ENCODE measurements at regions not wholly inside any gene's neighbourhood (a gene's known extent, or its start where the extent isn't known, plus 50 kb on each side); places are given as distances from the start of the nearest gene placed in this dataset.

DNA sequence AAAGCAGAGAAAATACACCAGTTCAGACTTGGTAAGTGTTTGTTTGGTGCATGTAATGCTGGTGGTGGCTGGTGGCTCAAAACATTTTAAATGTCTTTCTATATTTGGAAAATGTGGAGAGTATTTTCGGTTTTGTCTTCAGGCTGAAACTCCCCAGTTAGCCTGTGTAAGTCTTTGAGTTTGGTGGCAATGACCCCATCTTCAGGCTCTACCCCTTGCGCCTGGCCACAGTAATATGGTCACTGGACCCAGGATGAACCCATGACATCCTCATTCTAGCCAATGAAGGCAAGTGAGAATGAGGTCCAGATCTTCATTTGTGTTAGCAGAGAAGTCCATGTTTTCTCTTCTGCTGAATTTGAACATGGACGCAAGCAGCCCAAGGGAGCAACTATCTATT lies 422.6 kb downstream of the BRINP1 start:
- TF ChIP-seq, protein P1, sequence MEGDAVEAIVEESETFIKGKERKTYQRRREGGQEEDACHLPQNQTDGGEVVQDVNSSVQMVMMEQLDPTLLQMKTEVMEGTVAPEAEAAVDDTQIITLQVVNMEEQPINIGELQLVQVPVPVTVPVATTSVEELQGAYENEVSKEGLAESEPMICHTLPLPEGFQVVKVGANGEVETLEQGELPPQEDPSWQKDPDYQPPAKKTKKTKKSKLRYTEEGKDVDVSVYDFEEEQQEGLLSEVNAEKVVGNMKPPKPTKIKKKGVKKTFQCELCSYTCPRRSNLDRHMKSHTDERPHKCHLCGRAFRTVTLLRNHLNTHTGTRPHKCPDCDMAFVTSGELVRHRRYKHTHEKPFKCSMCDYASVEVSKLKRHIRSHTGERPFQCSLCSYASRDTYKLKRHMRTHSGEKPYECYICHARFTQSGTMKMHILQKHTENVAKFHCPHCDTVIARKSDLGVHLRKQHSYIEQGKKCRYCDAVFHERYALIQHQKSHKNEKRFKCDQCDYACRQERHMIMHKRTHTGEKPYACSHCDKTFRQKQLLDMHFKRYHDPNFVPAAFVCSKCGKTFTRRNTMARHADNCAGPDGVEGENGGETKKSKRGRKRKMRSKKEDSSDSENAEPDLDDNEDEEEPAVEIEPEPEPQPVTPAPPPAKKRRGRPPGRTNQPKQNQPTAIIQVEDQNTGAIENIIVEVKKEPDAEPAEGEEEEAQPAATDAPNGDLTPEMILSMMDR (IDR thresholded peaks at IDR 0.05), result no peak
- no peak for TF ChIP-seq POLR2A (IDR thresholded peaks at IDR 0.05)
